ENCODE measurements at regions not wholly inside any gene's neighbourhood (a gene's known extent, or its start where the extent isn't known, plus 50 kb on each side); places are given as distances from the start of the nearest gene placed in this dataset.
A peak's percentile ranks its signal among the peaks of the same experiment; 100 is the strongest.
"Not testable (repeated sequence)": the region's sequence is repeated elsewhere in the genome, so short reads cannot be mapped to it uniquely, and the experiment has no call there.

DNA sequence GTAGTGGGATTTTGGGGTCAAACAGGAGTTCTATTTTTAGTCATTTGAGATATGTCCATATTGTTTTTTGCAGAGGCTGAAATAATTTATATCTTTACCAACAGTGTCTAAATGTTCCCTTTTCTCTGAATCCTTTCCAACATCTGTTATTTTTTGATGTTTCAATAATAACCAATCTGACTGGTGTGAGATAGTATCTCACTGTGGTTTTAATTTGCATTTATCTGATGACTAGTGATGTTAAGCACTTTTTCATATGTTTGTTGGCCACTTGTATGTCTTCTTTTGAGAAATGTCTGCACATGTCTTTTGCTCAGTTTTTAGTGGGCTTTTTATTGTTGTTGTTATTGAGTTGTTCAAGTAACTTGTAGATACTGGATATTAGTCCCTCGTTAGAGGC lies 1325.0 kb downstream of the BRINP3 start:
- no peak for DNase-seq (ENCODE audit: low read depth in 2 of 2)

GRCh38 chr1:189158155-189158554 lies 1319.5 kb downstream of the BRINP3 start:
- DNase-seq (ENCODE audit: low read depth in 2 of 2) = no peak

- DNase-seq (ENCODE audit: low read depth in 2 of 2) = no peak
Measured at GRCh38 chr1:189175889-189176288, 1301.8 kb downstream of the BRINP3 start.

GRCh38 chr1:189180057-189180456 lies 1297.6 kb downstream of the BRINP3 start:
- no peak for DNase-seq (ENCODE audit: low read depth in 2 of 2)

- no peak for DNase-seq (ENCODE audit: low read depth in 2 of 2)
Measured at GRCh38 chr1:189185097-189185496, 1292.6 kb downstream of the BRINP3 start.

- DNase-seq (ENCODE audit: low read depth in 2 of 2) = no peak
Measured at GRCh38 chr1:189192741-189193520, 1284.7 kb downstream of the BRINP3 start.

DNA sequence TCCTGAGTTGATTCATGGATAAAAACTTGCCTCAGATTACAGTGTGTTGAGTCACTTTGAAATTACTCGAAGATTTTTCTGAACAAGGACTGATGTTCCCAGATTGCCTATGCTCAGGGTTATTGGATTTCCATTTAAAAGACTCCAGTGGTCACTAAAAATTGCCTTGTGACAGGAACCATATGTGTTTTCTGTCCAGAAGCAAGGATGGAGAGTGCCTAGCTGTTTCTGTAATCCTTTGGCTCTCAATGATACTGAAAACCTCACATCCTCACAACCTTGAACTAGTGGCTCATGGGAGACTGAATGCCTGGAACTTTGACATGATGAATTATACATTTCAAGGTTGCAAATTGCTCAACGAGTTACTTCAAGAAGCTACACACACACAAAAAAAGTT lies 1271.8 kb downstream of the BRINP3 start:
- DNase-seq (ENCODE audit: low read depth in 2 of 2) = no peak

DNA sequence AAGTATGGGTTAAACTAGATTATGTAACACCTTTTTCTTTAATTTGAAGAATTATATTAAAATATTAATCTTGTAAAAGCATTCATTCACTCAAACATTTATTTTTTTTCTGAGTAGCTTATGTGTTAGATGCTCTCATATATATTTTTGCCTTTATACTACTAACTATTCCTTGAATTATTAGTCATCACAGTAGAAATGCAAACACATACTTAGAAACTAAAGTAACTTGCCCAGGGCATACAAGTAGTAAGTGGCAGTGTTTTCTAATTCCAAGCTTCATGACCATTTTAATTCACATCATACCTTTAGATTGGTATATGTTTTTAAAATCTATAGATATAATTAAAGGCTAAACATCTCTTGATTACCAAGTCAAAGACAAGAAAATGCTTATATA lies 1271.0 kb downstream of the BRINP3 start:
- no peak for DNase-seq (ENCODE audit: low read depth in 2 of 2)

- DNase-seq (ENCODE audit: low read depth in 2 of 2) = no peak
Measured at GRCh38 chr1:189211742-189212141, 1265.9 kb downstream of the BRINP3 start.

GRCh38 chr1:189212606-189213005 lies 1265.1 kb downstream of the BRINP3 start:
- DNase-seq (ENCODE audit: low read depth in 2 of 2) = no peak

- DNase-seq (ENCODE audit: low read depth in 2 of 2) = no peak
Measured at GRCh38 chr1:189216886-189217285, 1260.8 kb downstream of the BRINP3 start.

- no peak for DNase-seq (ENCODE audit: low read depth in 2 of 2)
Measured at GRCh38 chr1:189217646-189218045, 1260.0 kb downstream of the BRINP3 start.

DNA sequence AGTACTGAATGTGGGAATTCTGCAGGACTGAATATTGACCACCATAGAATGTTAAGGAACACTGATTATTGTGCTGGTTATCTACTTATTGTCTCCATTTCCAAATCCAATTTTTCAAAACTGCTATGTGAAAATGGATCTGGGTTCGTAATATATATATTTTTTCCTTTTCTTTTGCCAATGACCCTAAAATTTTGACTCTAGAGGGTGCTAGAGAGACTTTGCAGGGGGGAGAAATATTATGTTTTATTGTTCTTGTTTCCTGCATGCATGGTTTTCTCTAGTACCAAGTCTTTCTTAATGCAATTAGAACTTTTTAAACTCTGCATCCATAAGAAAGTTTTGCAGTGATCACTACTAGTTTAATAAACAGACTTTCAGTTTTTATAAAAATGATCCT lies 1256.9 kb downstream of the BRINP3 start:
- DNase-seq (ENCODE audit: low read depth in 2 of 2) = no peak

DNA sequence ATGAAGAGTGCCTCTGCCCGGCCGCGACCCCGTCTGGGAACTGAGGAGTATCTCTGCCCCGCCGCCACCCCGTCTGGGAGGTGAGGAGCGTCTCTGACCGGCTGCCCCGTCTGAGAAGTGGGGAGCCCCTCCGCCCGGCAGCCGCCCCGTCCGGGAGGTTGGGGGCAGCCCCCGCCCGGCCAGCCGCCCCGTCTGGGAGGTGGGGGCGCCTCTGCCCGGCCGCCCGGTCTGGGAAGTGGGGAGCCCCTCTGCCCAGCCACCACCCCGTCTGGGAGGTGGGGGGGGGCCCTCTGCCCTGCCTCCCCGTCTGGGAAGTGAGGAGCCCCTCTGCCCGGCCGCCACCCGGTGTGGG lies 1251.9 kb downstream of the BRINP3 start:
- not testable (repeated sequence) for DNase-seq (ENCODE audit: low read depth in 2 of 2)

DNA sequence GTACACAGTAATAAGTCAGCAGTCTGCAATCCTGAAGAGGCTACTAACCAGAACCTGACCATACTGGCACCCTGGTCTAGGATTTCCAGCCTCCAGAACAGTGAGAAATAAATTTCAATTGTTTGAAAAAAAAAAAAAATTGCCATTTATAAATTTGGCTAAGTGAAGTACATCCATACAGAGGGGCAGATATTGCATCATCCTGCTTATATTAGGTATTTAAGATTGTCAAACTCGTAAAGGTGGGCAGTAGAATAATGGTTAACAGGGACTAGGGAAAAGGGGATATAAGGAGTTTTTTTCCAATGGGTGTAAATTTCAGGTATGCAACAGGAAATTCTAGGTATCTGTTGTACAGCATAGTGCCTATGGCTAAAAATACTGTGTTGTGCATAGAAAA lies 1250.9 kb downstream of the BRINP3 start:
- DNase-seq (ENCODE audit: low read depth in 2 of 2) = no peak

DNA sequence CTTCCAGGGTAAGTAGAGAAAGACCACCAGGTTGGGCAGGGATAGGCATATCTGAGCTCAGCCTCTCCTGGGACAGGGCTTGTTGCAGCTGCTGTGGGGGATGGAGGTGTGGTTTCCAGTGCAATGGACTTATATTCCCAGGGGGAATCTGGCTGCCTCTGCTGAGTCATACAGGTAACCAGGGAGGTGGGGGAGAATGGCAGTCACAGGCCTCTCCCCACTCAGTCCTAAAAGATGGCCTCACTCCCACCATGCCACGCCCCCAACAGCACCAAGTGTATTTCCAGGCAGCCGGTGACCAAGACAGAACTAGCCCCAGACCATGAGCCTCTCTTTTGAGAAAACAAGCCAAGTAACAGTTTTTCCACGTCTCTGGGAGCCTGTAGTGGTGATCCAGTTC lies 1240.7 kb downstream of the BRINP3 start:
- no peak for DNase-seq (ENCODE audit: low read depth in 2 of 2)

DNA sequence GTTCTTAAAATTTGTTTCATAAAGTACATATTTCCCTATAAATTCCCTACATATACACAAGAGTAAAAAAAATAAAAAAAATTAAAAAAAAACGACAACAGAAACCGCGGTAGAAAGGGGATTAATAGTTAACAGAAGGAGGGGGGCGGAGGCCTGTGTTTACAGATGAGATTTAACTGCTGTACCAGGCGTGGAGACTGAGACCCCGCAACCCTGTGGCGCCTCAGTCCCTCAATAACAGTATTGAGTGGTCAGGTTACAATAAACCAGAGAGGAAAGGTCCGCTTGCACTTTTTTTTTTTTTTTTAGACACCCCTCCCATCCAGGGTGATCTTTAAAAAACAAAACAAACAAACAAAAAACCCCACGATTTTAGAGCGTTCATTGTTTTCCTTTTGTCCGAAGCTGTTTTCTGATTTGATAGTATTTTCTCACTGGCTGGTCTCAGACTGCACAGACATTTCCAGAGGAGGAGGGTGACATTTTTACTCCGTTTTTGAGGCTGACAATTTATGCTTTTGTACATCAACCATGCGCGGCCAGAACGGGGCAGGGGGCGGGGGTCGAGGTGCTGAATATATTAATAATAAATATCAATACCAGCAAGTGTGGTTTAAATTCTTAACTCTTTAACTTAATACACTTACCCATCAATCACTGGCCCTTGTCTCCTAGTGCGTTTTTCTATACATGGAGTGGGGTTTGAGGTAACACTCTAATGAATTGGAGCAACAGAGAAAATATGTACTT lies 1223.9 kb downstream of the BRINP3 start:
- DNase-seq (ENCODE audit: low read depth in 2 of 2) = no peak

DNA sequence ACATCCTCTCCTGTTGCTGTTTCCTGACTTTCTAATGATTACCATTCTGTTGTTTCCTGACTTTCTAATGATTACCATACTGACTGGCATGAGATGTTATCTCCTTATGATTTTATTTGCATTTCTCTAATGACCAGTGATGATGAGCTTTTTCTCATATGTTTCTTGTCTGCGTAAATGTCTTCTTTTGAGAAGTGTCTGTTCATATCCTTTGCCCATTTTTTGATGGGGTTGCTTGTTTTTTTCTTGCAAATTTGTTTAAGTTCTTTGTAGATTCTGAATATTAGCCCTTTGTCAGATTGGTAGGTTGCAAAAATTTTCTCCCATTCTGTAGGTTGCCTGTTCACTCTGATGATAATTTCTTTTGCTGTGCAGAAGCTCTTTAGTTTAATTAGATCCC lies 1216.5 kb downstream of the BRINP3 start:
- DNase-seq (ENCODE audit: low read depth in 2 of 2) = not testable (repeated sequence)

GRCh38 chr1:189269011-189269410 lies 1208.7 kb downstream of the BRINP3 start:
- peak; percentile 15 to 31 for DNase-seq (ENCODE audit: low read depth in 2 of 2)

- no peak for DNase-seq (ENCODE audit: low read depth in 2 of 2)
Measured at GRCh38 chr1:189274267-189274666, 1203.4 kb downstream of the BRINP3 start.

DNA sequence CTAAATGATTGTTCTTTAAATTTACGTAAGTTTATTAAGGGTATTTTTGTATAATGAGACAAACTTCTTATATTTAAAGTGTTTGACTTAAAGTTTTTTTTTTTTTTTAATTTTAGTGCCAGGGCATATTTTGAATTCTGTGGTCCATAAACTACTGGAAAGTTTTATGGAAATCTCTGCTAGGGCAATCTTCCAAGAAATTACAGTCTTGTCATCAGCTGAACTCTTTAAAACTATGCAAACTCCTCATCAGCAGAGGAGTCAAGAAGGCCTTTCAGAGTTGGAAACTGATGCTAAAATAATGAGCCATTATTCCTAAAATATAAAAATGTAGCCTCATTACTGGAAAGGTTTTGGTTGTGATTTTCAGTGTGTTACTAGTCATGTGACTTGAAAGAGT lies 1201.9 kb downstream of the BRINP3 start:
- DNase-seq (ENCODE audit: low read depth in 2 of 2) = no peak

DNA sequence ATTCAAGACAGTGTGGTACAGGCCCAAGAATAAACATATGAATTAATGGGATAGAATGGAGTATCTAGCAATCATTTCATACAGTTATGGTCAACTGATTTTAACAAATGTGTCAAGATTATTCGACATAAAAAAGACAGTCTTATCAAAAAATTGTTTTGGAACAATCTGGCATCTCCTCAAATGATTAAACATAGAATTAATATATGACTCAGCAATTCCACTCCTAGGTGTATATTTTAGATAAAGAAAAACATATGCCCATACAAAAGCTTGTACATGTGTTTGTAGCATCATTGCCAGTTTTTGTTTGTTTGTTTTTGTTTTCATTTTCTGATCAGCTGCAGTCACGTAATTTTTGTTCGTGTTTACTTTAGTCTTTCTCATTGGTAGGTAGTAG lies 1188.3 kb downstream of the BRINP3 start:
- DNase-seq (ENCODE audit: low read depth in 2 of 2) = no peak

GRCh38 chr1:189301235-189301634 lies 1176.4 kb downstream of the BRINP3 start:
- no peak for DNase-seq (ENCODE audit: low read depth in 2 of 2)
